ENCODE measurements at regions not wholly inside any gene's neighbourhood (a gene's known extent, or its start where the extent isn't known, plus 50 kb on each side); places are given as distances from the start of the nearest gene placed in this dataset.

DNA sequence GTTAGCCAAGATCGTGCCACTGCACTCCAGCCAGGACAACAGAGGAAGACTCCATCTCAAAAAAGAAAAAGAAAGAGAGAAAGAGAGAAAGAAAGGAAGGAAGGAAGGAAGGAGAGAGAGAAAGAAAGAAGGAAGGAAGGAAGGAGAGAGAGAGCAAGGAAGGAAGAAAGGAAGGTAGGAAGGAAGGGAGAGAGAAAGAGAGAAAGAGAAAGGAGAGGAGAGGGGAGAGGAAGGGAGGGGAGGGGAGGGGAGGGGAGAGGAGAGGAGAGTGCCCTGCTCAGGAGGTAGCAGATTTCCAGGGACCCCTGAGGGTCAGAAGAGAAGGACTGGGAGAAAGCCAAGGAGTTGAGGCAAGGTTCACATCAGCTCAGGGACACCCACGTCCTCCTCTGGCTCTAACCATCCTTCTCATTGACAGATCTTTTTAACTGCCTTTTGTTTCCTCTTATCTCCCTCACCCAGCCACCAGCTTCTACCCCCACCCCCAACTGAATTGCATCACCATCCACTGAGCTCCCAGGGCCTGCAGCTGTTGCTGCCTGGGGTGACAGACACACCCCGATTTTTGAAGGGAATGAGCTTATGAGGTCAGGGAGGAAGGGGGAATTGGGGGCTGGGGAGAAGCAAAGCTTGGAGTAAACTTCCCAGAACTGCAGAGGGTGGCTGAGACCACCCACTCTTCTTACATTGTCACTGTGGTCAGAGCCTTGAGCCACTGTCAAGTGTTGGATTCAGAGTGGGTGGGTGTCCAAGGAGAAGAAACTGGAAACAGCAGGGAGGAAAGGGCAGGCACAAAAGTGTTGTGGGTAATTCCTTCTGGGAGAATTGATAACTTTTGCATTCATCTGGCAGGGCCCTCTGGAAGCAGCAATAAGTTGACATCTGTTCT lies 91.6 kb downstream of the GLUL start (continued):
- TF ChIP-seq, protein P1, sequence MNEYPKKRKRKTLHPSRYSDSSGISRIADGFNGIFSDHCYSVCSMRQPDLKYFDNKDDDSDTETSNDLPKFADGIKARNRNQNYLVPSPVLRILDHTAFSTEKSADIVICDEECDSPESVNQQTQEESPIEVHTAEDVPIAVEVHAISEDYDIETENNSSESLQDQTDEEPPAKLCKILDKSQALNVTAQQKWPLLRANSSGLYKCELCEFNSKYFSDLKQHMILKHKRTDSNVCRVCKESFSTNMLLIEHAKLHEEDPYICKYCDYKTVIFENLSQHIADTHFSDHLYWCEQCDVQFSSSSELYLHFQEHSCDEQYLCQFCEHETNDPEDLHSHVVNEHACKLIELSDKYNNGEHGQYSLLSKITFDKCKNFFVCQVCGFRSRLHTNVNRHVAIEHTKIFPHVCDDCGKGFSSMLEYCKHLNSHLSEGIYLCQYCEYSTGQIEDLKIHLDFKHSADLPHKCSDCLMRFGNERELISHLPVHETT (CRISPR knock-in tag; conservative IDR thresholded peaks at IDR 0.05 in 1 of 2, IDR thresholded peaks at IDR 0.05 in 1 of 2) = peak in 1 of 2 experiments; percentile 88; a peak in 2 of 4 replicates
- TF ChIP-seq BACH1 (tag; IDR thresholded peaks at IDR 0.05) = peak; percentile 48; the same call in 1 of the 2 replicates
- peak; percentile 99 for TF ChIP-seq EGR1 (conservative IDR thresholded peaks at IDR 0.05)
- TF ChIP-seq, protein P2, sequence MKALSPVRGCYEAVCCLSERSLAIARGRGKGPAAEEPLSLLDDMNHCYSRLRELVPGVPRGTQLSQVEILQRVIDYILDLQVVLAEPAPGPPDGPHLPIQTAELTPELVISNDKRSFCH (CRISPR knock-in tag; IDR thresholded peaks at IDR 0.05) = no peak
- TF ChIP-seq, protein P2 (tag; IDR thresholded peaks at IDR 0.05) = peak; percentile 96
- peak; percentile 100 for TF ChIP-seq CEBPB (tag; IDR thresholded peaks at IDR 0.05)
- peak; percentile 99 for TF ChIP-seq MTA2 (IDR thresholded peaks at IDR 0.05; ENCODE audit: low read depth)
- TF ChIP-seq, protein P3, sequence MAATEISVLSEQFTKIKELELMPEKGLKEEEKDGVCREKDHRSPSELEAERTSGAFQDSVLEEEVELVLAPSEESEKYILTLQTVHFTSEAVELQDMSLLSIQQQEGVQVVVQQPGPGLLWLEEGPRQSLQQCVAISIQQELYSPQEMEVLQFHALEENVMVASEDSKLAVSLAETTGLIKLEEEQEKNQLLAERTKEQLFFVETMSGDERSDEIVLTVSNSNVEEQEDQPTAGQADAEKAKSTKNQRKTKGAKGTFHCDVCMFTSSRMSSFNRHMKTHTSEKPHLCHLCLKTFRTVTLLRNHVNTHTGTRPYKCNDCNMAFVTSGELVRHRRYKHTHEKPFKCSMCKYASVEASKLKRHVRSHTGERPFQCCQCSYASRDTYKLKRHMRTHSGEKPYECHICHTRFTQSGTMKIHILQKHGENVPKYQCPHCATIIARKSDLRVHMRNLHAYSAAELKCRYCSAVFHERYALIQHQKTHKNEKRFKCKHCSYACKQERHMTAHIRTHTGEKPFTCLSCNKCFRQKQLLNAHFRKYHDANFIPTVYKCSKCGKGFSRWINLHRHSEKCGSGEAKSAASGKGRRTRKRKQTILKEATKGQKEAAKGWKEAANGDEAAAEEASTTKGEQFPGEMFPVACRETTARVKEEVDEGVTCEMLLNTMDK (IDR thresholded peaks at IDR 0.05; ENCODE audit: borderline replicate concordance, insufficient read depth, low read depth, low read length, poor library complexity, severe bottlenecking) = no peak
- TF ChIP-seq TEAD2 (tag; IDR thresholded peaks at IDR 0.05) = peak; percentile 45; the same call in 1 of the 2 replicates
- TF ChIP-seq KLF6 (CRISPR knock-in tag; IDR thresholded peaks at IDR 0.05; ENCODE audit: borderline replicate concordance) = peak; percentile 5; the same call in 1 of the 2 replicates
- TF ChIP-seq ERF (CRISPR knock-in tag; IDR thresholded peaks at IDR 0.05) = no peak
- TF ChIP-seq GATA2 (CRISPR knock-in tag; IDR thresholded peaks at IDR 0.05) = peak; percentile 97
- TF ChIP-seq TARDBP (IDR thresholded peaks at IDR 0.05) = peak; percentile 89
- TF ChIP-seq ZNF253 (CRISPR knock-in tag; conservative IDR thresholded peaks at IDR 0.05) = no peak
- TF ChIP-seq, protein P4, sequence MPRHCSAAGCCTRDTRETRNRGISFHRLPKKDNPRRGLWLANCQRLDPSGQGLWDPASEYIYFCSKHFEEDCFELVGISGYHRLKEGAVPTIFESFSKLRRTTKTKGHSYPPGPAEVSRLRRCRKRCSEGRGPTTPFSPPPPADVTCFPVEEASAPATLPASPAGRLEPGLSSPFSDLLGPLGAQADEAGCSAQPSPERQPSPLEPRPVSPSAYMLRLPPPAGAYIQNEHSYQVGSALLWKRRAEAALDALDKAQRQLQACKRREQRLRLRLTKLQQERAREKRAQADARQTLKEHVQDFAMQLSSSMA (CRISPR knock-in tag; IDR thresholded peaks at IDR 0.05) = no peak
- peak; percentile 86 for TF ChIP-seq ZNF24 (IDR thresholded peaks at IDR 0.05)
- TF ChIP-seq POLR2AphosphoS5 (IDR thresholded peaks at IDR 0.05; ENCODE audit: control insufficient read depth, insufficient read depth, low read depth, low read length) = peak; percentile 99
- no peak for TF ChIP-seq NFIX (CRISPR knock-in tag; IDR thresholded peaks at IDR 0.05; ENCODE audit: low read depth)
- TF ChIP-seq TRIM28 (IDR thresholded peaks at IDR 0.05) = peak; percentile 64; the same call in 1 of the 2 replicates
- TF ChIP-seq KAT2B (IDR thresholded peaks at IDR 0.05; ENCODE audit: low read depth, low read length) = no peak
- TF ChIP-seq SMC3 (conservative IDR thresholded peaks at IDR 0.05; ENCODE audit: insufficient read depth, low read depth, low read length) = no peak; the same call in 1 of the 2 replicates
- TF ChIP-seq FOXA3 (CRISPR knock-in tag; conservative IDR thresholded peaks at IDR 0.05 in 1 of 2, IDR thresholded peaks at IDR 0.05 in 1 of 2) = peak in 1 of 2 experiments; percentile 60; a peak in 1 of 4 replicates
- no peak for TF ChIP-seq ZNF184 (CRISPR knock-in tag; IDR thresholded peaks at IDR 0.05)
- TF ChIP-seq ZNF175 (CRISPR knock-in tag; IDR thresholded peaks at IDR 0.05; ENCODE audit: low read depth) = peak; percentile 96

Data from K562 (cell line).